ENCODE measurements at regions not wholly inside any gene's neighbourhood (a gene's known extent, or its start where the extent isn't known, plus 50 kb on each side); places are given as distances from the start of the nearest gene placed in this dataset.

DNA sequence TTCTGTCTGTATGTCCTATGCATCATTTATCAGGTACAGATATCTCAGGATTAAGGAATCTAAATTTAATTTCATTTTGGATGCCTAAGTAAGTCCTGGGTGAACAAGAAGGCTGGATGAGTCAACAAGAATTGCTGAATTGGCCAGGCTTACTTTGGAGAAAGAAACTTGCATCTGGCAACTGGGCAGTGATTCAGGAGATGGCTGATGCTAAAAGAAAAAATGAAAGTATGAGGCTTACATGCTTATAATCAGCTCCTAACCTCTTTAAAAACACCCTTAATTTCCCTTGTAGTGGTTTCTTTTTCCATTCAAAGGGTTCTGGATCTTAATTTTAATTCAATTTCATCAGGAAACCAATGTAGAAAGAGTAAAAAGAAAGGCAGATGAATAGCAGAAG is 228.8 kb upstream of the PEX5L start:
- ChIA-PET RAD21 (ENCODE audit: unreplicated experiment) (interaction anchor here (1.4 to 2.1 kb wide), 3 partner anchors 13 to 94 kb away, joined by 3 to 9 read pairs (median 6); no protein-coding TSS in a partner anchor), POLR2A (interaction anchor here (0.7 to 3.7 kb wide), 2 partner anchors 12 to 67 kb away, joined by 3 to 27 read pairs; no protein-coding TSS in a partner anchor), CTCF (interaction anchor here (1.2 to 2.7 kb wide), 2 partner anchors 12 to 66 kb away, joined by 3 to 11 read pairs; no protein-coding TSS in a partner anchor), SMC1A (ENCODE audit: uncharacterized antibody, unreplicated experiment) (interaction anchor here (0.6 to 4.0 kb wide), 12 partner anchors 8 to 94 kb away, joined by 3 to 17 read pairs (median 4); no protein-coding TSS in a partner anchor)
- DNase-seq (ENCODE audit: low read depth, low spot score) (no peak), FAIRE-seq (no peak), ATAC-seq (no peak)
- BruUV-seq (replicated peaks): no TSS peak
- Histone ChIP-seq H3K4me1 (ENCODE audit: control insufficient read depth, insufficient read depth, low read length) (peaks cover 10% of the 10 kb centered on the region; the same call in 1 of the 2 replicates), H3K36me3 (ENCODE audit: control insufficient read depth in 2 of 2, insufficient read depth in 2 of 2, low read length in 1 of 2) (no peaks in the 10 kb centered on the region), H3K9ac (ENCODE audit: control insufficient read depth, insufficient read depth, low read length) (no peak overlapping the region), H3K9me3 (replicated peaks; ENCODE audit: control insufficient read depth, insufficient read depth, low read length) (no peaks in the 10 kb centered on the region; the same call in none of the 3 replicates), H3K27me3 (replicated peaks in 1 of 2; ENCODE audit: control insufficient read depth in 2 of 2, insufficient read depth in 2 of 2, low read length in 1 of 2) (no peaks in the 10 kb centered on the region), H4K20me1 (ENCODE audit: control insufficient read depth, insufficient read depth) (no peaks in the 10 kb centered on the region), H3K4me2 (ENCODE audit: control insufficient read depth, insufficient read depth) (no peak overlapping the region), H2AFZ (ENCODE audit: control insufficient read depth, low read depth, low read length) (peak overlapping the region; percentile 67), H3K4me3 (no peak overlapping the region), H3K79me2 (ENCODE audit: control insufficient read depth, insufficient read depth, low read length) (no peaks in the 10 kb centered on the region), H3K27ac (ENCODE audit: control insufficient read depth, insufficient read depth) (no peak overlapping the region)
- TF ChIP-seq CHD1 (IDR thresholded peaks at IDR 0.05; ENCODE audit: low read depth, low read length): no peak
- no peak for TF ChIP-seq SRF (IDR thresholded peaks at IDR 0.05; ENCODE audit: low read depth in 2 of 2, low read length in 2 of 2)
- TF ChIP-seq ZZZ3 (IDR thresholded peaks at IDR 0.05; ENCODE audit: control insufficient read depth, insufficient read length, low read depth): no peak
- no peak for TF ChIP-seq ATF7 (IDR thresholded peaks at IDR 0.05; ENCODE audit: low read depth)
- TF ChIP-seq NBN (IDR thresholded peaks at IDR 0.05): no peak
- TF ChIP-seq SMAD5 (IDR thresholded peaks at IDR 0.05; ENCODE audit: low read depth): no peak
- no peak for TF ChIP-seq HCFC1 (IDR thresholded peaks at IDR 0.05; ENCODE audit: low read length)
- TF ChIP-seq NRF1 (conservative IDR thresholded peaks at IDR 0.05; ENCODE audit: low read depth, low read length): no peak
- TF ChIP-seq, protein P1, sequence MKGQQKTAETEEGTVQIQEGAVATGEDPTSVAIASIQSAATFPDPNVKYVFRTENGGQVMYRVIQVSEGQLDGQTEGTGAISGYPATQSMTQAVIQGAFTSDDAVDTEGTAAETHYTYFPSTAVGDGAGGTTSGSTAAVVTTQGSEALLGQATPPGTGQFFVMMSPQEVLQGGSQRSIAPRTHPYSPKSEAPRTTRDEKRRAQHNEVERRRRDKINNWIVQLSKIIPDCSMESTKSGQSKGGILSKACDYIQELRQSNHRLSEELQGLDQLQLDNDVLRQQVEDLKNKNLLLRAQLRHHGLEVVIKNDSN (IDR thresholded peaks at IDR 0.05; ENCODE audit: borderline replicate concordance, extremely low read length, insufficient read depth, low read depth, low read length): no peak
- TF ChIP-seq, protein P2, sequence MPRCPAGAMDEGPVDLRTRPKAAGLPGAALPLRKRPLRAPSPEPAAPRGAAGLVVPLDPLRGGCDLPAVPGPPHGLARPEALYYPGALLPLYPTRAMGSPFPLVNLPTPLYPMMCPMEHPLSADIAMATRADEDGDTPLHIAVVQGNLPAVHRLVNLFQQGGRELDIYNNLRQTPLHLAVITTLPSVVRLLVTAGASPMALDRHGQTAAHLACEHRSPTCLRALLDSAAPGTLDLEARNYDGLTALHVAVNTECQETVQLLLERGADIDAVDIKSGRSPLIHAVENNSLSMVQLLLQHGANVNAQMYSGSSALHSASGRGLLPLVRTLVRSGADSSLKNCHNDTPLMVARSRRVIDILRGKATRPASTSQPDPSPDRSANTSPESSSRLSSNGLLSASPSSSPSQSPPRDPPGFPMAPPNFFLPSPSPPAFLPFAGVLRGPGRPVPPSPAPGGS (IDR thresholded peaks at IDR 0.05; ENCODE audit: borderline replicate concordance, insufficient read depth, low read depth, low read length, poor library complexity, severe bottlenecking): no peak
- TF ChIP-seq, protein P3, sequence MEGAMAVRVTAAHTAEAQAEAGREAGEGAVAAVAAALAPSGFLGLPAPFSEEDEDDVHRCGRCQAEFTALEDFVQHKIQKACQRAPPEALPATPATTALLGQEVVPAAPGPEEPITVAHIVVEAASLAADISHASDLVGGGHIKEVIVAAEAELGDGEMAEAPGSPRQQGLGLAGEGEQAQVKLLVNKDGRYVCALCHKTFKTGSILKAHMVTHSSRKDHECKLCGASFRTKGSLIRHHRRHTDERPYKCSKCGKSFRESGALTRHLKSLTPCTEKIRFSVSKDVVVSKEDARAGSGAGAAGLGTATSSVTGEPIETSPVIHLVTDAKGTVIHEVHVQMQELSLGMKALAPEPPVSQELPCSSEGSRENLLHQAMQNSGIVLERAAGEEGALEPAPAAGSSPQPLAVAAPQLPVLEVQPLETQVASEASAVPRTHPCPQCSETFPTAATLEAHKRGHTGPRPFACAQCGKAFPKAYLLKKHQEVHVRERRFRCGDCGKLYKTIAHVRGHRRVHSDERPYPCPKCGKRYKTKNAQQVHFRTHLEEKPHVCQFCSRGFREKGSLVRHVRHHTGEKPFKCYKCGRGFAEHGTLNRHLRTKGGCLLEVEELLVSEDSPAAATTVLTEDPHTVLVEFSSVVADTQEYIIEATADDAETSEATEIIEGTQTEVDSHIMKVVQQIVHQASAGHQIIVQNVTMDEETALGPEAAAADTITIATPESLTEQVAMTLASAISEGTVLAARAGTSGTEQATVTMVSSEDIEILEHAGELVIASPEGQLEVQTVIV (IDR thresholded peaks at IDR 0.05; ENCODE audit: borderline replicate concordance, partially characterized antibody): no peak
- TF ChIP-seq YY1 (IDR thresholded peaks at IDR 0.05; ENCODE audit: low read depth, low read length): no peak
- no peak for TF ChIP-seq STAT3 (IDR thresholded peaks at IDR 0.05; ENCODE audit: low read depth, low read length)
- in situ Hi-C loops (cut with MboI) (no loop called here), intact Hi-C loops (cut with micrococcal nuclease; ENCODE audit: unreplicated experiment) (loop anchor here (10.0 kb wide), 1 partner anchor 311 kb away; no protein-coding TSS in a partner anchor)

All from GM12878 (cell line).